ENCODE measurements at regions not wholly inside any gene's neighbourhood (a gene's known extent, or its start where the extent isn't known, plus 50 kb on each side); places are given as distances from the start of the nearest gene placed in this dataset.

DNA sequence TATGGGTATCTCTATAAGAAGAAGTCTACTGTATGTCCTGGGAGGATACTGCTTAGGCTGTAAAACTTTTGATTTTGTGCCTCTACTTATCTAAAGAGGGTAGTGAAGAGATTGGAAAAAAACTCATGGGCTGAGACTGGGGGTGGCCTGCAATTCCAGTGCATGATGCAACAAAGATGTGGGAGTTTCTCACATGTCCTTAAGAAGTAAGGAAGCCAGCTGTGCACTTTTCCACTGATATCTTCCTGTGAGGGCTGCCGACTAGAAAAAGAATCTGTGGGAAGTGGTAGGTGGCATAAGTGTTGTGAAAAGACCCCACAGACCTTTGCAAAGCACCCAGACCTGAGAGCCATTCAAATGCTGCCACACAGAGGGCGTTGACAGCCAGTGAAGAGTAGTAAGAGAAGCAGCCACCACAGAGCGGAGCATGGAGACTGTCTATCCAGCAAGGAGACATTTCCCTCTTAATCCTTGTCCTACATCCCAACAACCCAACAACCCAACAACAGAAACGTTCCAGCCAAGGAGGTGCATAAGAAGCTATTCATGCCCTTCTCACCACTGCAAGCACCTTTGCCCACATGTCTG is 65.1 kb downstream of the PFDN4 start:
- Histone ChIP-seq H2AFZ (ENCODE audit: low read length) (no peak overlapping the region), H3K4me3 (ENCODE audit: low read length) (no peak overlapping the region), H3K9me2 (replicated peaks; ENCODE audit: insufficient read depth, low read length) (no peaks in the 10 kb centered on the region), H4K20me1 (ENCODE audit: insufficient read depth, low read depth, low read length) (no peaks in the 10 kb centered on the region), H3K4me2 (ENCODE audit: low read depth, low read length, poor library complexity, severe bottlenecking) (no peak overlapping the region), H3K4me1 (ENCODE audit: low read length) (no peaks in the 10 kb centered on the region), H3K36me3 (ENCODE audit: insufficient read depth, low read length) (no peaks in the 10 kb centered on the region), H3K79me2 (ENCODE audit: low read length) (no peaks in the 10 kb centered on the region), H3K27ac (ENCODE audit: low read length) (no peak overlapping the region), H3K27me3 (ENCODE audit: low read length) (no peaks in the 10 kb centered on the region), H3K9ac (ENCODE audit: low read length) (no peak overlapping the region), H3K9me3 (ENCODE audit: low read length) (no peaks in the 10 kb centered on the region)
- no peak for DNase-seq

DNA sequence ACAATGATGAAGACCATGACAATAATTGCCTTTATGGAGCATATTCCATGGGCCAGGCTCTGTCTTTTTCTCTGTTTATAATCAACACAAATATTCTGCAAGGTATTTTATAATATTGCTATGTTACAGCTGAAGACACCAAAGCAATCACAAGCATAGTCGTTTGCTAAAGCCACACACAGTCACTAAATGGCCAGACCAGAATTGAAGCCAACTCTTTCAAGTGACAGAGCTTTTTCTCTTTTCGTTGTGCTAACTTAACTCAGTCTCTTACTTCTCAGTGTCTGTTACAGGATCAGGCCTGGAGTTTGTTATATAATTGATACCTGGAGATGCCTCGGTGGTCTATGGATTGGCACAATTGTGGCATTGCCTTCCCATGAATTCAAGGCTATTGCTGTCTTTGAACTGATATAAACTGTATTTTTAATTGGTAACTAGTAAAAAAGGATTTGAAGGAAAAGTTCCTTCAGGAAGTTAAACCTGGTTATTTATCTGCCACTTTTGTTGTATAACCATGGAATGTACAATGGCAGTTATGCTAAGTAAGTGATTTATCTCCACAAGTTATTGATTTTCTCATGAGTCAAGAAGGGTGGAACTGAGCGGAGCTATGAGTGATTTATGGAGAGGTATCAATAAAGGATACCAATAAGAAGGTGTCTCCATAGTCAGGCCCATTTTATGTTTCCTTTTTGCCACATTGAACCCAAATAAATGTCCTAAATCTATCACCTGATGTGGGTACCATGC is 67.6 kb downstream of the PFDN4 start:
- Histone ChIP-seq H3K9ac (ENCODE audit: low read length) (no peak overlapping the region), H4K20me1 (ENCODE audit: insufficient read depth, low read depth, low read length) (no peaks in the 10 kb centered on the region), H3K27me3 (ENCODE audit: low read length) (no peaks in the 10 kb centered on the region), H3K36me3 (ENCODE audit: insufficient read depth, low read length) (no peaks in the 10 kb centered on the region), H3K79me2 (ENCODE audit: low read length) (no peaks in the 10 kb centered on the region), H2AFZ (ENCODE audit: low read length) (no peak overlapping the region), H3K4me1 (ENCODE audit: low read length) (no peaks in the 10 kb centered on the region), H3K9me3 (ENCODE audit: low read length) (no peaks in the 10 kb centered on the region), H3K4me2 (ENCODE audit: low read depth, low read length, poor library complexity, severe bottlenecking) (no peak overlapping the region), H3K4me3 (ENCODE audit: low read length) (no peak overlapping the region), H3K9me2 (replicated peaks; ENCODE audit: insufficient read depth, low read length) (no peaks in the 10 kb centered on the region), H3K27ac (ENCODE audit: low read length) (no peak overlapping the region)
- no peak for DNase-seq

- H3K27me3 ChIP-seq (ENCODE audit: low read length) = no peaks in the 10 kb centered on the region
- no peak for DNase-seq
Measured at GRCh38 chr20:54276577-54277169, 68.8 kb downstream of the PFDN4 start.

DNA sequence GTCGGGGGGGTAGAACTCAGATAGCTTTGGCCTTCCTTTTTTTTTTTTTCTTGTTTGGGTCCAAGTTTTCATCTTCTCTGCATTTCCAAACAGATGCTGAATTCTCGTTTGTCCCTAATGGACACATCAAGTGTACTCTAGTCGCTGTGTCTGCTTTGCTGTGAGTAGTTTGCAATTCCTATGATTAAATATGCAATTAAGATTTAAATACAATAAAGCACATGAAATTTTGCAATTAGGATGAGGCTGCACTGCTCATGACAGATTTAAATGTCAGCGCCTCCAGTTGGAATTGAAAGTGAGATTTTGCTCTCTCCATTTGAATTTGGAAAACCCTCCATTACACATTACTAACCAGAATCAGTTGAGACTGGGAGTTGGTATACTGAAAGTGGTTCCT is 70.4 kb downstream of the PFDN4 start:
- no peaks in the 10 kb centered on the region; the same call in 1 of the 2 replicates for H3K9me2 ChIP-seq (replicated peaks; ENCODE audit: insufficient read depth, low read length)

More at GRCh38 chr20:54276577-54277169, 68.8 kb downstream of the PFDN4 start:
- Histone ChIP-seq H3K4me1 (ENCODE audit: low read length) (no peaks in the 10 kb centered on the region), H4K20me1 (ENCODE audit: insufficient read depth, low read depth, low read length) (no peaks in the 10 kb centered on the region), H3K27ac (ENCODE audit: low read length) (no peak overlapping the region), H3K9me2 (replicated peaks; ENCODE audit: insufficient read depth, low read length) (no peaks in the 10 kb centered on the region; the same call in 1 of the 2 replicates), H3K79me2 (ENCODE audit: low read length) (no peaks in the 10 kb centered on the region), H3K9ac (ENCODE audit: low read length) (no peak overlapping the region), H2AFZ (ENCODE audit: low read length) (no peak overlapping the region), H3K9me3 (ENCODE audit: low read length) (no peaks in the 10 kb centered on the region; the same call in 1 of the 2 replicates), H3K36me3 (ENCODE audit: insufficient read depth, low read length) (no peaks in the 10 kb centered on the region), H3K4me3 (ENCODE audit: low read length) (no peak overlapping the region), H3K4me2 (ENCODE audit: low read depth, low read length, poor library complexity, severe bottlenecking) (no peak overlapping the region)

DNA sequence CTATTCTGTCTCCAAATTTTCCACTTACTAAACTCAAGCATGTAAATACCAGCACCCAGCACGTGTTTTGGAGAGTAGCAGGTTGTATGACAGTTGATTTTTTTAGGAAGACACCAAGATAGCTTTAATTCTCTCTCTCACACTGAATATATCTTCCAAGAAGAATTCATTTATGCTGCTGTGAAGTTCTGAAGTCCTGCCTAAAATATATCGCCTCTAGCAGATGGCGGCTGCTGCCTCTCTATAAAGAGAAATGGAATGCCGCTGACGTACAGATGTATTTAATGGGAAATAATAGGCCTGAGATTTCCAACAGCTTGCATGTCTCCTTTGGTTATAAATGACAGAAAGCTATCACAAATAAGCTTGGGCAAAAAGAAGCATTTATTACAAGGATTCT is 74.7 kb downstream of the PFDN4 start:
- H3K79me2 ChIP-seq (ENCODE audit: low read length) = no peaks in the 10 kb centered on the region
- no peak overlapping the region for H2AFZ ChIP-seq (ENCODE audit: low read length)
- H3K9ac ChIP-seq (ENCODE audit: low read length) = no peak overlapping the region
- H3K4me3 ChIP-seq (ENCODE audit: low read length) = no peak overlapping the region
- DNase-seq = no peak
- no peaks in the 10 kb centered on the region; the same call in 1 of the 2 replicates for H3K9me2 ChIP-seq (replicated peaks; ENCODE audit: insufficient read depth, low read length)
- no peaks in the 10 kb centered on the region for H3K36me3 ChIP-seq (ENCODE audit: insufficient read depth, low read length)
- H4K20me1 ChIP-seq (ENCODE audit: insufficient read depth, low read depth, low read length) = no peaks in the 10 kb centered on the region
- no peaks in the 10 kb centered on the region for H3K27me3 ChIP-seq (ENCODE audit: low read length)
- no peak overlapping the region for H3K4me2 ChIP-seq (ENCODE audit: low read depth, low read length, poor library complexity, severe bottlenecking)
- no peaks in the 10 kb centered on the region for H3K4me1 ChIP-seq (ENCODE audit: low read length)
- H3K9me3 ChIP-seq (ENCODE audit: low read length) = peaks cover 7% of the 10 kb centered on the region; the same call in 1 of the 2 replicates
- H3K27ac ChIP-seq (ENCODE audit: low read length) = no peak overlapping the region

More for the DNA sequence above, 70.4 kb downstream of the PFDN4 start:
- H3K27me3 ChIP-seq (ENCODE audit: low read length) = no peaks in the 10 kb centered on the region
- no peak overlapping the region for H3K4me2 ChIP-seq (ENCODE audit: low read depth, low read length, poor library complexity, severe bottlenecking)
- H3K4me3 ChIP-seq (ENCODE audit: low read length) = no peak overlapping the region
- H3K4me1 ChIP-seq (ENCODE audit: low read length) = no peaks in the 10 kb centered on the region
- no peaks in the 10 kb centered on the region for H3K36me3 ChIP-seq (ENCODE audit: insufficient read depth, low read length)
- no peaks in the 10 kb centered on the region for H4K20me1 ChIP-seq (ENCODE audit: insufficient read depth, low read depth, low read length)
- no peak for DNase-seq
- no peak overlapping the region for H3K27ac ChIP-seq (ENCODE audit: low read length)
- peaks cover 2% of the 10 kb centered on the region; the same call in 1 of the 2 replicates for H3K9me3 ChIP-seq (ENCODE audit: low read length)
- no peak overlapping the region for H3K9ac ChIP-seq (ENCODE audit: low read length)
- H3K79me2 ChIP-seq (ENCODE audit: low read length) = no peaks in the 10 kb centered on the region
- H2AFZ ChIP-seq (ENCODE audit: low read length) = no peak overlapping the region

- no peak overlapping the region for H3K27ac ChIP-seq (ENCODE audit: low read length)
- no peak overlapping the region for H3K9ac ChIP-seq (ENCODE audit: low read length)
- H3K4me1 ChIP-seq (ENCODE audit: low read length) = no peaks in the 10 kb centered on the region
- peaks cover 9% of the 10 kb centered on the region; the same call in 1 of the 2 replicates for H3K9me3 ChIP-seq (ENCODE audit: low read length)
- DNase-seq = no peak
- H3K4me2 ChIP-seq (ENCODE audit: low read depth, low read length, poor library complexity, severe bottlenecking) = no peak overlapping the region
- no peak overlapping the region for H2AFZ ChIP-seq (ENCODE audit: low read length)
- no peaks in the 10 kb centered on the region for H3K36me3 ChIP-seq (ENCODE audit: insufficient read depth, low read length)
- H3K9me2 ChIP-seq (replicated peaks; ENCODE audit: insufficient read depth, low read length) = no peaks in the 10 kb centered on the region; the same call in 1 of the 2 replicates
- no peaks in the 10 kb centered on the region for H4K20me1 ChIP-seq (ENCODE audit: insufficient read depth, low read depth, low read length)
- no peaks in the 10 kb centered on the region for H3K79me2 ChIP-seq (ENCODE audit: low read length)
- no peak overlapping the region for H3K4me3 ChIP-seq (ENCODE audit: low read length)
- no peaks in the 10 kb centered on the region for H3K27me3 ChIP-seq (ENCODE audit: low read length)
Measured at GRCh38 chr20:54283253-54283652, 75.4 kb downstream of the PFDN4 start.

- H4K20me1 ChIP-seq (ENCODE audit: insufficient read depth, low read depth, low read length) = no peaks in the 10 kb centered on the region
- no peaks in the 10 kb centered on the region; the same call in 1 of the 2 replicates for H3K9me2 ChIP-seq (replicated peaks; ENCODE audit: insufficient read depth, low read length)
- H3K36me3 ChIP-seq (ENCODE audit: insufficient read depth, low read length) = no peaks in the 10 kb centered on the region
- H3K27me3 ChIP-seq (ENCODE audit: low read length) = no peaks in the 10 kb centered on the region
- no peak overlapping the region for H3K9ac ChIP-seq (ENCODE audit: low read length)
- no peak overlapping the region for H2AFZ ChIP-seq (ENCODE audit: low read length)
- H3K4me2 ChIP-seq (ENCODE audit: low read depth, low read length, poor library complexity, severe bottlenecking) = no peak overlapping the region
- H3K4me1 ChIP-seq (ENCODE audit: low read length) = no peaks in the 10 kb centered on the region
- DNase-seq = no peak
- H3K4me3 ChIP-seq (ENCODE audit: low read length) = no peak overlapping the region
- no peak overlapping the region for H3K27ac ChIP-seq (ENCODE audit: low read length)
- H3K79me2 ChIP-seq (ENCODE audit: low read length) = no peaks in the 10 kb centered on the region
- H3K9me3 ChIP-seq (ENCODE audit: low read length) = peaks cover 9% of the 10 kb centered on the region; the same call in 1 of the 2 replicates
Measured at GRCh38 chr20:54284928-54285704, 77.2 kb downstream of the PFDN4 start.

DNA sequence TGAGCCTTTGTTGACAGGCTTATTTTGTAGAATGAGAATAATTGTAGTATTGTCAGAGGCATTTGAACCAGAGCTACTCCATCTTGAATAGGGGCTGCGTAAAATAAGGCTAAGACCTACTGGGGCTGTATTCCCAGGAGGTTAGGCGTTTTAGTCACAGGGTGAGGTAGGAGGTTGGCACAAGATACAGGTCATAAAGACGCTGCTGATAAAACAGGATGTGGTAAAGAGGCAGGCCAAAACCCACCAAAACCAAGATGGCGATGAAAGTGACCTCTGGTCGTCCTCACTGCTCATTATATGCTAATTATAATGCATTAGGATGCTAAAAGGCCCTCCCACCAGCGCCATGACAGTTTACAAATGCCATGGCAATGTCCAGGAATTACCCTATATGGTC is 82.7 kb downstream of the PFDN4 start:
- H3K36me3 ChIP-seq (ENCODE audit: insufficient read depth, low read length) = no peaks in the 10 kb centered on the region
- no peak overlapping the region for H2AFZ ChIP-seq (ENCODE audit: low read length)
- H3K79me2 ChIP-seq (ENCODE audit: low read length) = no peaks in the 10 kb centered on the region
- peaks cover 7% of the 10 kb centered on the region; the same call in 1 of the 2 replicates for H3K9me3 ChIP-seq (ENCODE audit: low read length)
- H3K9me2 ChIP-seq (replicated peaks; ENCODE audit: insufficient read depth, low read length) = no peaks in the 10 kb centered on the region
- H3K27me3 ChIP-seq (ENCODE audit: low read length) = no peaks in the 10 kb centered on the region
- no peak overlapping the region for H3K4me3 ChIP-seq (ENCODE audit: low read length)
- H3K4me1 ChIP-seq (ENCODE audit: low read length) = no peaks in the 10 kb centered on the region
- H3K9ac ChIP-seq (ENCODE audit: low read length) = no peak overlapping the region
- DNase-seq = no peak
- H3K27ac ChIP-seq (ENCODE audit: low read length) = no peak overlapping the region
- H4K20me1 ChIP-seq (ENCODE audit: insufficient read depth, low read depth, low read length) = no peaks in the 10 kb centered on the region
- H3K4me2 ChIP-seq (ENCODE audit: low read depth, low read length, poor library complexity, severe bottlenecking) = no peak overlapping the region

Measured in Karpas-422 (cell line).